Fibroblast of skin of left quadriceps (primary cell): ENCODE measurements at regions not wholly inside any gene's neighbourhood (a gene's known extent, or its start where the extent isn't known, plus 50 kb on each side); places are given as distances from the start of the nearest gene placed in this dataset.

ENCODE experiments used
- DNase-seq, 2 experiments: peaks; one replicate each; pipeline ENCODE4 v3.0.0-alpha.2; 2013; ENCODE audit warnings: low read depth in 2 of 2

DNA sequence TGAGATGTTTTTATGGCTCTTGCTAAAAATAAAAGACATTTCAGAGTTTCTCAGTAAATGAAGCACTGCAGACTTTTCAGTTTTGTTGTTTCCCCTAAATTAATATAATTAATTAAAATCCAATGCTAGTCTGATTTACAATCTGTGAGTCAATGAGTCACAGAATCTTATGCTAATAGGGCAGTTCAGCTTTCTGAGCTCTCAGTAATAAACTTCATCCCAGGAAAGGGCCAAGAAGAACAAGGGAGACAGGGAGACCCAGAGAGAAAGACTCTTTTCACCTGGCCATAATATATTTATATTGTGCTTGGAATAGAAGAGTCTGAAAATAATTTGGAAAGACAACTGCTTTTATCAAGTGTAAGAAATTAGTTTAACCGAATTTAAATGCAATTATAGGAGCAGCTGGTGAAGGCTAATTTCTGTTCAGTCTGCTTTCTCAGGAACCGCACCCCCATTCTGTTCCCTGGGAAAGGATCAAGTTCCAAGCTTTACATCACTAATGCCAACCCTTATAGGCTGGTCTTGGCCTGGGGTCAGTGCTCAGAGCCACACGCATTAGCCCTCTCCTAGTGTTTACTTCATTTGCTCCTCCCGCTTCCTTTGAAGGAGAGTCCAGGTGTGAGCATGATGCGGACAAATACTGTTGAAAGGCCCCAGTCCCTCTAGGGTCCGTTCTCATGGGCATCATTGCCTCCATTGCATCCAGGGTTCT, 145.6 kb downstream of the ZBTB18 start:
- DNase-seq, result no peak

DNA sequence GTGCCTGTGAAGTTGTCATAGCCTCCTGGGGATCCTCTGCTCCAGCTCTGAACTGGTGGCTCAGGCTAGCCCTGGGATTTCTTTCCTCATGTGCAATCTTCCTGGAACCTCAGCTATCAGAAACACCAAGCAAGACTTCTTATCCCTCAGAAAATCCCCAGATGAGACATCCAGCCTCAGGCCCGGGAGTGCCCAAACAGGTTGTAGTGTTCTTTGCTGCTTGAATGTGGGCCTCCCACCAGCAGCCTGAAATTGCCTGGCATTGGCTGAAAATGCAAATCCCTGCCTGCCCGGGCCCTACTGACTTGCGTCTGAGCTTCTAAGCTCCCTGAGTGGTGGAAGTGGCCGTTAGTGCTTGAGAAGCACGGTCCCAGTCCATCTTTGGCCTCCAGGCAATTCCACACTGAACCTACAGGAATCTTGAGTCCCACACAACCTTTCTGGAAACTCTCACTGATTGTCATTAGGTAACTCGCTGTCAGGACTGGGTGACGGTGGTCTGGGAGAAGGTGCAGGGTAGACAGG, 146.8 kb downstream of the ZBTB18 start:
- no peak for DNase-seq

DNA sequence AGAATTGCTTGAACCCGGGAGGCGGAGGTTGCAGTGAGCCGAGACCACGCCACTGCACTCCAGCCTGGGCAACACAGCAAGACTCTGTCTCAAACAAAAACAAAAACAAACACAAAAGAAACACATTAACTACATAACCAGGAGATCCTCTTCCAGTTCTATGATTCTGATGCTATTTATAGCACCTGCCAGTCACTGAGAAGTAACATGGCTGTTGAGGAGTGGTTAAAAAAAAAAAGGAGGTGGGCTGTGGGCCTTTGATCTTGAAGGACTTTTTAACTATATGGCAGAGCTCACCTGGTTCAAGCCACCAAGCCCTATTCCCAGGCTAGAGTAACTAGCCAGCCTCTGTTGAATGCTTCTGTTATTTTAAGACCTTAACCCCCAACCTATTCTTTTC, 148.8 kb downstream of the ZBTB18 start:
- no peak for DNase-seq

DNA sequence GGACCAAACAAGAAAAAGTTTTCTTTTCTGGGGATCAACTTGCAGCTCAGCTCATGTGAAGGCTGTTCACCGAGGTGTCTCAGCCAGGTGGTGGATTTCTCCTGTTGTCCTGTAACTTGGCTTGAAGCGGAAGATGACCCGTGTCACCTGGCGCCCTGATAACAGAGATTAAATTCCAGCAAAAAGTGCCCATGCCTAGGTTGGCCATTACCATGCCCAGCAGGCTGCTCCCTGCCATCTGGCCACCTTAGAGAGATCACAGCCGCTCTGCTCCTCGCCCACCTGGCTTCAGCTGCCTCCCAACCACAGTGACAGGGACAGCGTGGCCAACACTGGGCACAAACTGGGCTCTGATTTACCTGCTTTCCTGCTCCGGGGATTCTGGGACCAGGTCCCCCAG, 149.5 kb downstream of the ZBTB18 start:
- no peak for DNase-seq

DNA sequence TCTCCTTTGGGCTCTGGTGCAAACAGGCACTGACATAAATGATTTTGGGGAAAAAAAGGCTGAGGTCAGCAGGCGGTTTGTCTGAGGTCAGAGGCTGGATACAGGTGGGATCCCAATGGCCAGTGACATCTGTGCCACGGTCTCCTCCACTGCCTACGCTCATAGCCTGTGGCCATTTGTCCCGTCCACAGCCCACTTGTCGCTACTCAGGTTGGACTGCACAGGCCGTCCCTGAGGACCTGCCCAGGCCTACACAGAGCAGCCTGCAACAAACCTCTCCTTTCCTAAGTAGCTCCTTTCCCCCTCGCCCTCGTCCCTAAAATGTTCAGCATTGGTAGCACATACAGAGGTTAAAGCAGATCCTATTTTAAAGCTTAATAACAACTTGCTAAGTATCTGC, 150.7 kb downstream of the ZBTB18 start:
- DNase-seq, result no peak

DNA sequence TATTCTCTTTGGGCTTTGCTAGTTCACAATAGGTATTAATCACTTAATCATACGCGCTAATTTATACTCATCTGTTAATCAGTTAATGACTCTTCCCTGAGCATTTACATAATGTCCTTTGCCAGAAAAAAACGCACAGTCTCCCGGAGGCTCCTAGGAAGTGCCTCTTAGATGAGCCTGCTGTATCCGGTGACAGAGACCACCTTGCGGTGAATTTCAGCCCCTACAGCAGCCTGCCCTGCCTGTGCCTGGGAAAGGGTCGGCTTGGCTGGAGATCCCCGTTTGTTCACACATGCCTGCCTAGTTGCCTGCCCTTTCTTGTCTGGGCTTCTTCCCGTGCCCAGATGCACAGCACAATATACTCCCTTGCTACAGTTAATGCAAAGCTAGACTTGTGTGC, 152.9 kb downstream of the ZBTB18 start:
- DNase-seq, result no peak

DNA sequence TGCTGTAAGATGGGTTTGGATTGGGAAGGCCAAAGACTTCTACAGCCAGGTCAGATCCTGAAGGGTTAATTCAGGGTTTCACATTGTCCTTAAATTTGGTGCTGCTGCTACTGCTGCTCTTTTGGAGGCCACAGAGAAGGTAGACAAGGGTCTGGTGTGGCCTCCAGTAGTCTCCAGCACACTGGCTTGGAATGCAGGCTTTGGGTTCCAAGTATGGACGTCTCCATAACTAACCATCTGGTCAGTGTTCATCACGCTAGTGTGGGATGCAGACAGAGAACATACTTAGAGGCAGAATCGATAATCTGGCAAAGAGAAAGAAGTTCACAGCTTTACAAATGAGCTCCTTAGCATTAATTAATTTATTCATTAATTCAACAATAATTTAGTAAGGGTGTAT, 154.1 kb downstream of the ZBTB18 start:
- DNase-seq, result no peak

DNA sequence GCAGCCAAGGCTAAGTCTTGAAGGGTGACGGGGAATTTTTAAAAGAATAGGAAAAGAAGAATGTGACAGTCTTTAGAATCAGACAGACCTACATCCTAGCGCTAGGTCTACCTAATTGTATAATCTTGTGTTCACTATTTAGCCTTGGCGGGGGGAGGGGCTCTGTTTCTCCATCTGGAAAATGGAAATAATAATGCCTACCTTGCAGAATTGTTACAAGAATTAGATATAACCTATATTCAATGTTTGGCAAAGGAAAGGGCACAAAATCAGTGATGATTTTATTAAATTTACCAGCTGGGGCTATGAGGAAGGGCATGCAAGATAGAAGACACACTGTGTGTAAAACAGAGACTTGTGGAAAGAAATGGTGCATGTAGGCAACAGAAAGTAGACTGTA, 154.8 kb downstream of the ZBTB18 start:
- DNase-seq, result no peak

DNA sequence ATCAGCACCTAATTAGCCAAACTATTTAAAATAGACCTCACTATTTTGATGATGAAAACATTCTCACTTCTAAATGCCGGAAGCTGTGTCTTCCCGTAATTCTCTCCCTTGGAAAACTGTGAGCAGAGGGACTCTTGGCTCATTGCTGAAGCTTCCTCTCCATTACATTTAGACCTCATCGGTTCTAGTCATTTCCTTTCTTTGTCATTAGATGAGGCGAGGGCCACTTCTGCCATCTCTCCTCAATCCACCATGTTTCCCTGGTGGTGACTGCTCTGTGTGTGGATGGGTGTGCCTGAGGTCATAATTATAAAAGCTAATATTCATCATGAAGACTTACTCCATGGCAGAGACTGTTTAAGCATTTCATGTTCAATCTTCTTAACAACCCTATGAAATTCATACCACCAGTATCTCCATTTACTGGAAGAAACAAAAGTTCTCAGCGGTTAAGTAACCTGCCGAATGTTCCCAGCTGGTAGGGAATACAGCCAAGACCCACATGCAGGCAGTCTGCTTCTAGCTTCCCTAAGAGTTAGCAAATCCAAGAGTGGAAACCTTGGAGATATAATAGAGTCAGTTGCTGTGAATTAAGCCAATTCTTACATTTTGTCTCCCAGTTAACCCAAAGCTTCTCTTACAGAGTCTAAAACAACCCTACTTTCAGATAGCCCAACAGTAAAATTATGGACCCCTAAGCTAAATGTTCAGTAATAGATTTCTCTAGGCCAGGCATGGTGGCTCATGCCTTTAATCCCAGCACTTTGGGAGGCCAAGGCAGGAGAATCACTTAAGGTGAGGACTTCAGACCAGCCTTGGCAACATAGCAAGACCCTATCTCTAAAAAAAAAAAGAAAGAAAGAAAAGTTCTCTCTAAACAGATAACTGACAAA, 156.2 kb downstream of the ZBTB18 start:
- DNase-seq, result no peak

DNA sequence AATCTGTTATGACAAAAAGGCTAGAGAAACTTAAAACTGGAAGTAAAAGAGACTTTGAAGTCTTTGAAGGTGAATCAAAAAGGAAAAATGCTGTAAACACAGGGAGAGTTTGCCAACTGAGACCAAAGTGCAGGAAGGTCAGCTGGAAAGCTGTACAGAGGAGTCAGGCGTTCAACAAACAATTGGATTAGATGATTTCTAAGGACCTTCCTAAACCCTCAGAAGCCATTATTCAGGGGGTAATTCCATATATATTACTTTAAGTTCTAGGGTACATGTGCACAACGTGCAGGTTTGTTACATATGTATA, 156.8 kb downstream of the ZBTB18 start:
- no peak for DNase-seq

DNA sequence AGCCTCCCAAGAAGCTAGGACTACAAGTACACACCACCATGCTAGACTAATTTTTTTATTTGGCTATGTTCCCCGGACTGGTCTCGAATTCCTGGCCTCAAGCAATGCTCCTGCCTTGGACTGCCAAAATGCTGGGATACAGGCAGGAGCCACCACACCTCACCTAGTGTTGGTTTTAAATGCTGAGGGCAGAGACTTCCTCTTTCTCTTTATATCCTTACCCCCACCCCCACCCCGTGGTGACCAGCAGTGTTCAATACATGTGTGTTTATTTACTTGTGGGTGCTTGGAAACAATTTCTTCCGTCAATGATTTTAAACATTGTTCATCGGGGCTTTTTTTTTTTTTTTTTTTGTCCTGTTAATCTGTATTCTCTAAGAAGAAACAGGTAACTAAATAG, 158.9 kb downstream of the ZBTB18 start:
- DNase-seq, result no peak

DNA sequence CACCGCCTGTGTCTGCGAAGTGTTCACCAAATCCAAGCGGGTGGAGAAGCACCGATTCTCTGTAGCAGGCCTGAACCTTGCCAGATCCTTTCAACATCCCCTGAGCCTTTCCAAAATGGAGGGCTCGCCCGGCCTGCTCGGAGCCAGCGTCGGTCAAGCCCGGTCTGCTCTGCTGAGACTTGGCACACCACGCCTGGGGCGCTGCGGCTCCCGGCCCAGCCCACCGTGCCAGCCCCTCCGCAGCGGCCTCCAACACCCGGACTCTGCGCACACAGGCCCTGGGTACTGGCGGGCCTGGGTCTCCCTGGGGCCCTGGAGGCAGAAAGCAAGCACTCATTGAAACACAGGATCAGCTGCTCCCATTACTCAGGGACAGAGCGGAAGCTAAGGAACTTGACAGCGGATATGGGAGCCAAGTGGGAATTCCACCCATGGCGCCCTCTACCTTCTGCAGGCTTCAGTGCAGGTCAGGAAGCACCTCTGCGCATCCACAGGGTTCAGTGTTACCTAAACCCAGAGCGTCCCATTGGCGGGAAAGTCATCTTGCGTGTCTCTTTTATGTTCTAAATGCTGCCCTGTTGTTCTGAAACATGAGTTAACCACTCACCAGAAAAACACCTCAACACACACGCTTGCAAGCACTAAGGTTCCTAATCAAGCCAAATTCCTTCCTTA, 159.9 kb downstream of the ZBTB18 start:
- no peak for DNase-seq

DNA sequence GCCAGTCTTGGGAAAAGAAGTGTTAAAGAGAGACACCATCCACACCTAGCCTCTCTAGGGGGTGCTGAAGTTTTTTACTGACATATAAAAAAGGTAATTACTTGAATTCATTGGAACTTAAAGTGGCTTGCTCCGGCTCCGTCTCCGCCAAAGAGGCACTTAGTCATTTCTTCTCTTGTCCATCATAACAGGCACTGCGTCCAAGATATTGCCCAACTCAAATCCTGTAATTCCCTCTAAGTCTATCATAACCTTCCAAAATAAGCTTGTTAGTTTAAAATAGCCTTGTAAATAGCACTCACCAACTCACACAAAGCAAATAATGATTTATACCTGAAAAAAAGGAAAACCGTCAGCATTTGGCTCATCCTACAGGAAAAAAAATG, 160.5 kb downstream of the ZBTB18 start:
- peak in 1 of 2 experiments; percentile 19 for DNase-seq

DNA sequence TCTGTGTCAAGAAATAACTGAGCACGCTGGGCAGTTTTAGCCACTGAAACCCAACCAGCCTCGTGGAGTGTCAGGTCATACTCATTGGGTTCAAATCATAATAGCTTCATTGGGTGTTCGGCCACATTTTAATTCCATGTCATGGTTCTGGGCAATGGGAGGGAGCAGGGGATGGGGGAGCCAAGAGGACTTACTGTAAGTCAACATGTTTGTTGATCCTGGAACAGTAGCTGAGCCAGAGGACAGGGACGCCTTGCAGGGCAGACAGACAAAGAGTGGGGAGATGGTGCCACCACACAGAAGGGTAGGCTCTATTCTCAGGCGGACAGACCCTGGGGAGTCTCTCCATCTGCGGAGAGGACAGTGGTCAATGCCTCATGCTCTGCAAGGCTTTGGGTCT, 161.1 kb downstream of the ZBTB18 start:
- DNase-seq, result no peak

DNA sequence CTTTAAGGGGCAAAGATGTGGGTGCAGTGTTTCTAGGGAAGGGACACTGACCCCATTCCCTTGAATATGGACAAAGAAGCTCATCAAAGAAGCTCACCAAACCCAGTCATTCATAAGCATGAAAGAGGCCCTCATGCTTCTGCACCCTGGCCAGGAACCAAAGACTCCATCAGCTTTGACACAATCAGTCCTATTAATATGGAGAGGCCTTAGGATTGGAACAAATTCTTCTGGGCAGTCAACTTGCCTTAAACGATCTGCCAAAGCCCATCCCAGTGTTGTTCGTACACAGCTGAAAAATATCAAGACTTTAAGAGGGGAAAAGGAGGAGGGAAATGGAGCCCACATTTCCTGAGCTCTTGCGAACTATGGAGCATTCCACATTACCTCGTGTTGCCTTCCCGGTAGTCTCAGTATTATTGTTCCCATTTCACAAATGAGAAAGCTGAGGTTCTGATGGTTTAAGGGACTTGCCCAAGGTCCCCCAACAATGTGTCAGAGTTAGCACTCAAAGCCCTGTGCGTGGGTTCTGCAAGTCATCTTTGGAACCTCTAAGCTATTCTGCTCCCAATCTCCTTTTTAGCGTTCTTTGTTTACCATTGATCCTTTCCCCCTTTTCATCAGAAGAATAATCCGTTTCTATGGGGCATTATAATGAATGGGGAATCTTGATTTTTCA, 161.9 kb downstream of the ZBTB18 start:
- DNase-seq, result no peak

DNA sequence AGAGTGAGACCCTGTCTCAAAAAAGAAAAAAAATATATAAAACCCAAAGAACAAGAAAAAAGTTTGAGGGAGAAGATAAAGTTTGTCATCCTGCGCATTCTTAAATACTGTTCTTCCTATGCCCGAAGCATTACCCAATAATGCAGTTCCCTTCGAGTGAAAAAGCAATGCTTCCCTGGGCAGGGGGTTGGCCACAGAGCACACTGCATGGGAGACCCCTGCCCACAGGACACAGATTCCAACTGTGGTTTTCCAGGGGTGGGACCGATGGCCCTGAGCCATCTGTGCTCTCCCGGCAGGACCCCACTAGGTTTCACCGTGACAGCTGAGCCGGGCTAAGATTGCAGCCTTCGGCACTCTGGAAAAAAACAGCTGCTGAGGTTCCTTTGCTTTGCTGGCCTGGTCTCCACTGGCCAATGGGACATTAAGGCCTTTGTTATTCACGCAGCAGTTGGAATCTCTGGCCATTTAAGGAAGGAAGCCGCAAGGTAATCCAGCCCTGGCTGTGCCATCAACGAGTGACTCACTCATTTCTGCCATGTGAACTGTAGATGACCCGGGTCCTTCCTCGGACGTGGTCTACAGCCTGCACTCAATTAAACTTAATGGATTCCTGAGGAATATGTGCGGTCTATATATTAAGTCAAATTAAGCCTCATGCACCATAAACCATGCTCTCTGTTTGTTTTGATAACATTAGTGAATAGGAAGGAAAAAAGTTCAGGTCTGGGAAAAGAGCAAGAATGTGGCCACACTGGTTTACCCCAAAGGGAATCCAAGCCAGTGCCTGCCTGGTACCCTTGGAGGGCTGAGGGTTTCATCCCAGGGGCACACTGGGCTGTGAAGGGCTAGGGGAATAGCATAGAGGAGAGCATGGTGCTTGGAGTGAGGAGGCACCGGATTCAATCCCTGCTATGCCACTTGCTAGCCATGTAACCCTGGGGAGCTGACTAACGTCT, 163.2 kb downstream of the ZBTB18 start:
- DNase-seq, result peak; percentile 97

DNA sequence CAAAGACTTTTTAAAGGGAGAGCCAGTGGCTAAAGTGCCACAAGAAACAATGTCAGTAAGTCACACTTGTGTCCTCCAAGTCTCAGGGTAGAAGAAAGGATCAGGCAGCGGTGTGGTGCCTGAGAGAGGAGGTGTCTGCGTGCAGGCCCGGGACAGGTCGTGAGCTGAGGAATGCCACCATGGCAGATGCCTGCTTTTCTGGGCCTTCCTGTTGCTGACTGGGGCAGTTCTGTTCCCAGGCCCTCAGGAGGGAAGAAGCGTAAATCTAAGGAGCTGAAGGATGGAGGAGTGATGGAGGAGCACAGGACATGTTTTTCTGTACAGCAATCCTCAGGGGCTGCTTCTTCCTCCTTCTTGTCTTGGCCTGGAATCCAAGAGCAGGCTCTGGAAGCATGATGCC, 165.8 kb downstream of the ZBTB18 start:
- no peak for DNase-seq

DNA sequence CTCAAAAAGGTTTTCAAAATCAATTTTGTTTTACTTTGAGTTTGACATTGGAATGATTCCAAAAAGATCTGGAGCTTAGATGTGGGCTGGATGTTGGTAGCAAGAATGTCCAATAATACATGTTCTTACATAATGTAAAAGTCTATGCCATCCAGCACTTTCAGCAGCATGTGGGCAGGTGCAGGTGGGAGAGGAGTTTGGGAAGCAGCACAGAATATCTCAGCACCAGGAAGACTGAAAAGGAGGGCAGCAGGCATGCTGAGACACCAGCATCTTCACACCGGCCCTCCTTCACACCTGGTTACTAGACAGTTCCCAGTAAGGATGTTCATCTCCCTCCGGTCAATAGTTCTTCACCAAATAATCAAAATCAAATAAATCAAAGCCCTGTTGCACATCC, 166.6 kb downstream of the ZBTB18 start:
- DNase-seq, result no peak

DNA sequence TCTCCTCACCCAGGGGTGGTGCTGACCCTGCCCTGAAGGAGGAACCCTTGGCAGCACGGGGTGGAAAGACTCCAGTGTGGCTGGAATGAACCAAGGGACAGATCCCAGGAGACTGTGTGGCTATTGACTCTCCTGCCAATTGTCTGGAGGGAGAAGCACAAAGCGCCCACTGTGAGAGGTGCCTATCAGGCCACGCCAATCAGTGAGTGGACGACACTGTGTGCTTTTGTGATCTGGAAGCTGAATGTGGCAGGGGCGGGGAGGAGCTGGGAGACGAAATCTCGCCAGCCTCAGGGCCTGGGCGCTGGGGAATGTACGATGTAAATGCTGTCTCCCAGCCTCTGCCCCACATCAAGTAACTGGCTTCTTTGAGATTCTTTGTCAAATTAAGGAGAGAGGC, 167.1 kb downstream of the ZBTB18 start:
- DNase-seq, result no peak

DNA sequence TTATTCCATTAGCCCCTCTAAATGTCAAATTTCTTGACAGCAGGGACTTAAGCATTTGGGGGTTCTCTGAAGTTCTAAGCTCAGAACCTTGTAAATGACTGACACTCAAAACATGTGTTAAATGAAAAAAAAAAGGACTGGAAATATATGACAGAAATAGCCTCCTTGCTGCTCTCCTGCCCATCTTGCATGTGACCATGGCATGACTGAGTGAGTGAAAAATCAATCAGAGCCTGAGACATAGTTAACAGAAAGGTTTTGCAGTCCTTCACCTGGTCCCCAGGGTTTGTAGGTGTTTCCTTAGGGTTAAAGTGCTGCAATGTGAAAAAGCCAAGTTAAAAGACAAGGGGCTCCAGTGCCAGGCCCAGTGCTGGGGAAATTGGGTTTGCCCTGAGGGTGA, 168.1 kb downstream of the ZBTB18 start:
- no peak for DNase-seq

DNA sequence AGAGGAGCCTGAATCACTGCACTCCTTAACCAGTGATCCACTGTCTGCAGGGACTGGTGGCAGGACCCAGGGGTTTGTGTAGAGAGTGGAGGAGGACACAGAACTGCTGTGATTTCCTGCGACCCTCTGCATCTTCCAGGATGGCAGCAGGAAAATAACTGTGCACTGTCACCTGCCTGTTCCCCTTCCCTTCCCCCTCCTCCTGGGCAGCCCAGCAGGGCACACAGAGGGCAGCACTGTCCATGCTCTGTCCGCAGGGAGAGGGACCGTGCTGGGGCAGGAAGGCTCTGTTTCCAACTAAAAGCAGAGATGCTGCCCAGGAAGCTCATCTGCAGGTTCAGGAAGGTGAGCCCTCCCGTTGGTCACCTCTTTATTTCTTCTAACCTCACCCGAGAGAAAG, 168.7 kb downstream of the ZBTB18 start:
- DNase-seq, result no peak
